H1 (cell line): ENCODE measurements at regions not wholly inside any gene's neighbourhood (a gene's known extent, or its start where the extent isn't known, plus 50 kb on each side); places are given as distances from the start of the nearest gene placed in this dataset.

Source experiments
- CTCF ChIA-PET: fragments of 300-600 bp; sonication (Branson Sonifier 250); formaldehyde crosslinking; loops from one replicate; lab custom pipeline; 2021; ENCODE audit not compliant: partially characterized antibody; lab: Charles Lee
- POLR2A ChIA-PET: fragments of 300-600 bp; sonication (Branson Sonifier 250); formaldehyde crosslinking; loops from one replicate; lab custom pipeline; 2021; ENCODE audit warnings: inconsistent platforms; ENCODE audit not compliant: partially characterized antibody; lab: Charles Lee
- DNase-seq, 2 experiments: peaks; one replicate each; pipeline versions ENCODE4 v3.0.0 to v3.0.0-alpha.2; 2010 to 2022; ENCODE audit warnings: low spot score in 2 of 2, low read depth in 1 of 2, mixed read lengths in 1 of 2
- FAIRE-seq: peaks from 2 replicates; lab custom pipeline; 2011; peaks lifted over from hg19 to GRCh38; lab: Jason Lieb, UNC
- H2AFZ ChIP-seq: 2 replicates; pipeline ENCODE4 v1.8.1; 2012; ENCODE audit warnings: low read length, inconsistent platforms
- H2AK5ac ChIP-seq: 2 replicates; pipeline ENCODE4 v1.6.1; 2013; ENCODE audit warnings: low read depth, low read length
- H2BK120ac ChIP-seq: replicated peaks from 2 replicates; pipeline ENCODE3; 2013; ENCODE audit warnings: low read depth, low read length, inconsistent platforms
- H2BK12ac ChIP-seq: 2 replicates; pipeline ENCODE4 v1.6.1; 2013; ENCODE audit warnings: low read depth, low read length
- H2BK15ac ChIP-seq: 2 replicates; pipeline ENCODE4 v1.6.1; 2013; ENCODE audit warnings: low read length
- H2BK20ac ChIP-seq: 2 replicates; pipeline ENCODE4 v1.6.1; 2013; ENCODE audit warnings: low read length
- H2BK5ac ChIP-seq: 2 replicates; pipeline ENCODE4 v1.6.1; 2013; ENCODE audit warnings: low read depth, low read length
- H3K14ac ChIP-seq: 2 replicates; pipeline ENCODE4 v1.6.1; 2013; ENCODE audit warnings: inconsistent platforms; ENCODE audit not compliant: insufficient read length
- H3K18ac ChIP-seq: 2 replicates; pipeline ENCODE4 v1.6.1; 2013; ENCODE audit warnings: low read length; ENCODE audit errors: extremely low read depth
- H3K23ac ChIP-seq: 2 replicates; pipeline ENCODE4 v1.6.1; 2013; ENCODE audit warnings: inconsistent platforms; ENCODE audit not compliant: insufficient read length
- H3K23me2 ChIP-seq: 2 replicates; pipeline ENCODE4 v1.6.1; 2013; ENCODE audit warnings: low read depth, low read length
- H3K27ac ChIP-seq: 2 replicates; pipeline ENCODE4 v1.6.1; 2011; ENCODE audit warnings: low read depth, low read length, inconsistent platforms
- H3K27me3 ChIP-seq, 4 experiments: replicated peaks in 1 of 4; 1 replicate in 1 of 4; 2 replicates in 3 of 4; pipeline versions ENCODE4 v1.6.1 to v1.8.1; 2011 to 2013; ENCODE audit warnings: low read length in 3 of 4, mild to moderate bottlenecking in 3 of 4, inconsistent platforms in 2 of 4, mixed read lengths in 2 of 4, moderate library complexity in 1 of 4; ENCODE audit not compliant: control insufficient read depth in 3 of 4, insufficient read depth in 3 of 4; ENCODE audit errors: extremely low read depth in 1 of 4
- H3K36me3 ChIP-seq, 4 experiments: 2 replicates each; pipeline versions ENCODE4 v1.6.1 to v1.8.1; 2011 to 2013; ENCODE audit warnings: mild to moderate bottlenecking in 4 of 4, low read length in 3 of 4, moderate library complexity in 2 of 4, control low read depth in 1 of 4, inconsistent platforms in 1 of 4; ENCODE audit not compliant: insufficient read depth in 4 of 4, control insufficient read depth in 2 of 4
- H3K4ac ChIP-seq: replicated peaks from 2 replicates; pipeline ENCODE3; 2013; ENCODE audit warnings: low read length, low read depth, mixed read lengths, inconsistent platforms; ENCODE audit not compliant: insufficient read length
- H3K4me1 ChIP-seq, 4 experiments: replicated peaks in 1 of 4; 1 replicate in 1 of 4; 2 replicates in 3 of 4; pipeline versions ENCODE4 v1.6.1 to v1.8.1; 2011 to 2013; ENCODE audit warnings: low read length in 3 of 4, inconsistent platforms in 2 of 4, mixed read lengths in 1 of 4; ENCODE audit not compliant: insufficient read depth in 4 of 4, control insufficient read depth in 3 of 4
- H3K4me2 ChIP-seq, 2 experiments: 2 replicates each; pipeline versions ENCODE4 v1.6.1 to v1.8.1; 2011 to 2013; ENCODE audit warnings: low read depth in 2 of 2, low read length in 2 of 2, control low read depth in 1 of 2, inconsistent platforms in 1 of 2, mild to moderate bottlenecking in 1 of 2; ENCODE audit not compliant: insufficient read depth in 1 of 2
- H3K4me3 ChIP-seq, 4 experiments: fragments of 200-600, 300-600 bp in 1 of 4; sonication (generic), shearing (Covaris generic), sonication (Bioruptor Twin) in 1 of 4; 2 replicates each; pipeline versions ENCODE4 v1.5.1 to v1.8.1; 2011 to 2016; ENCODE audit warnings: low read length in 4 of 4, low read depth in 3 of 4, control low read depth in 2 of 4, inconsistent platforms in 2 of 4, mild to moderate bottlenecking in 2 of 4, mixed read lengths in 1 of 4, moderate library complexity in 1 of 4; ENCODE audit not compliant: insufficient read depth in 2 of 4; ENCODE audit errors: extremely low read depth in 1 of 4
- H3K56ac ChIP-seq: replicated peaks from 2 replicates; pipeline ENCODE3; 2013; ENCODE audit warnings: low read depth, mild to moderate bottlenecking, mixed read lengths, low read length, inconsistent platforms; ENCODE audit not compliant: insufficient read length
- H3K79me1 ChIP-seq: 2 replicates; pipeline ENCODE4 v1.6.1; 2013; ENCODE audit warnings: low read depth, low read length, control low read depth
- H3K79me2 ChIP-seq, 2 experiments: 2 replicates each; pipeline versions ENCODE4 v1.6.1 to v1.8.1; 2012 to 2013; ENCODE audit warnings: low read length in 2 of 2, mild to moderate bottlenecking in 2 of 2, inconsistent platforms in 1 of 2; ENCODE audit not compliant: insufficient read depth in 2 of 2, control insufficient read depth in 1 of 2
- H3K9ac ChIP-seq, 4 experiments: replicated peaks in 1 of 4; 1 replicate in 1 of 4; 2 replicates in 3 of 4; pipeline versions ENCODE4 v1.6.1 to v1.8.1; 2011 to 2013; ENCODE audit warnings: low read depth in 3 of 4, low read length in 3 of 4, control low read depth in 2 of 4, mild to moderate bottlenecking in 2 of 4, moderate library complexity in 2 of 4, inconsistent platforms in 1 of 4; ENCODE audit errors: extremely low read depth in 1 of 4
- H3K9me3 ChIP-seq, 2 experiments: 2 replicates each; pipeline versions ENCODE4 v1.6.1 to v1.8.1; 2012 to 2013; ENCODE audit warnings: mild to moderate bottlenecking in 2 of 2, moderate library complexity in 2 of 2, control low read depth in 1 of 2, inconsistent platforms in 1 of 2, low read depth in 1 of 2, low read length in 1 of 2, mixed read lengths in 1 of 2; ENCODE audit not compliant: insufficient read depth in 2 of 2
- H4K20me1 ChIP-seq, 2 experiments: replicated peaks in 1 of 2; 2 replicates each; pipeline versions ENCODE3 to v1.8.1; 2011 to 2013; ENCODE audit warnings: inconsistent platforms in 2 of 2, low read length in 2 of 2, mild to moderate bottlenecking in 1 of 2; ENCODE audit not compliant: insufficient read depth in 2 of 2, control insufficient read depth in 1 of 2
- H4K5ac ChIP-seq: 2 replicates; pipeline ENCODE4 v1.6.1; 2013; ENCODE audit warnings: low read length, low read depth, mixed read lengths, inconsistent platforms; ENCODE audit not compliant: insufficient read length
- H4K8ac ChIP-seq: 2 replicates; pipeline ENCODE4 v1.8.0; 2013; ENCODE audit warnings: mild to moderate bottlenecking, moderate library complexity, low read length, inconsistent platforms; ENCODE audit not compliant: insufficient read depth; ENCODE audit errors: extremely low read depth
- H4K91ac ChIP-seq: replicated peaks from 2 replicates; pipeline ENCODE3; 2013; ENCODE audit warnings: low read length, mixed read lengths, inconsistent platforms; ENCODE audit not compliant: insufficient read length
- ASH2L ChIP-seq: fragments of 200-600, 300-600 bp; sonication (generic); IDR thresholded peaks from one replicate; pipeline ENCODE4 v1.7.1; 2017; ENCODE audit warnings: low read length
- CHD1 ChIP-seq: IDR thresholded peaks from 2 replicates; pipeline ENCODE4 v1.6.1; 2012; ENCODE audit warnings: low read depth, low read length, improper control_type of control experiment
- EZH2 ChIP-seq: fragments of 200-600 bp; sonication (generic); IDR thresholded peaks from 2 replicates; pipeline ENCODE4 v1.7.1; 2012; ENCODE audit warnings: low read depth, mild to moderate bottlenecking, moderate library complexity, low read length, inconsistent platforms; ENCODE audit not compliant: severe bottlenecking
- GABPA ChIP-seq: IDR thresholded peaks from 2 replicates; pipeline ENCODE4 v1.6.1; 2011; ENCODE audit warnings: mild to moderate bottlenecking, low read length, moderate library complexity, borderline replicate concordance; ENCODE audit not compliant: insufficient read depth
- GTF2F1 ChIP-seq: IDR thresholded peaks from 2 replicates; pipeline ENCODE4 v1.6.1; 2012; ENCODE audit warnings: low read depth, low read length, improper control_type of control experiment, borderline replicate concordance
- KDM1A ChIP-seq: fragments of 200-600, 300-600 bp; sonication (generic); IDR thresholded peaks from 2 replicates; pipeline ENCODE4 v1.7.1; 2016; ENCODE audit warnings: mild to moderate bottlenecking, low read length, borderline replicate concordance
- NRF1 ChIP-seq: IDR thresholded peaks from 2 replicates; pipeline ENCODE4 v1.6.1; 2011; ENCODE audit warnings: mild to moderate bottlenecking, low read depth, low read length, improper control_type of control experiment
- POLR2AphosphoS5 ChIP-seq: IDR thresholded peaks from 2 replicates; pipeline ENCODE4 v1.6.1; 2011; ENCODE audit warnings: low read depth, low read length
- SRF ChIP-seq: IDR thresholded peaks from 2 replicates; pipeline ENCODE4 v1.6.1; 2011; ENCODE audit warnings: mild to moderate bottlenecking, low read depth, low read length, moderate library complexity
- TBP ChIP-seq: IDR thresholded peaks from 2 replicates; pipeline ENCODE4 v1.6.1; 2011; ENCODE audit warnings: low read depth, low read length, improper control_type of control experiment
- TEAD4 ChIP-seq: IDR thresholded peaks from 2 replicates; pipeline ENCODE4 v1.6.1; 2012; ENCODE audit warnings: low read depth, low read length, inconsistent platforms, mixed read lengths
- YY1 ChIP-seq: IDR thresholded peaks from 2 replicates; pipeline ENCODE4 v1.6.1; 2011; ENCODE audit warnings: low read depth, mild to moderate bottlenecking, low read length
- WGBS, 2 experiments: shearing (Covaris generic) in 1 of 2; methylation state at CpG; one replicate each; pipeline versions ENCODE4 v1.1.6 to v1.1.7; 2013 to 2015; ENCODE audit warnings: low lambda C conversion rate in 2 of 2, mixed read lengths in 2 of 2, inconsistent platforms in 1 of 2, low coverage in 1 of 2, missing lambda C conversion rate in 1 of 2; ENCODE audit not compliant: insufficient replicate concordance in 2 of 2, insufficient coverage in 1 of 2, insufficient read length in 1 of 2; ENCODE audit errors: extremely low coverage in 1 of 2, missing lambda C conversion rate in 1 of 2; 5-methylcytosine and 5-hydroxymethylcytosine counted together
- TF ChIP-seq, protein P1 (sequence below): IDR thresholded peaks from 2 replicates; pipeline ENCODE4 v1.6.1; 2012; ENCODE audit warnings: inconsistent platforms

- H3K79me2 ChIP-seq: no peaks in the 10 kb centered on the region
- H3K4me2 ChIP-seq: peak overlapping the region; percentile 50 to 61
- H3K23me2 ChIP-seq: peaks cover 2% of the 10 kb centered on the region; the same call in 1 of the 2 replicates
- no peaks in the 10 kb centered on the region for H3K9me3 ChIP-seq
- H2BK5ac ChIP-seq: peak overlapping the region; percentile 92; the same call in 1 of the 2 replicates
- DNase-seq (peak in 1 of 2 experiments; percentile 84), FAIRE-seq (peak; percentile 78)
- ChIA-PET CTCF (no interaction called here), POLR2A (interaction anchor here (1.4 kb wide), 1 partner anchor 10 kb away, joined by 4 read pairs; no protein-coding TSS in a partner anchor)
- H3K27me3 ChIP-seq: peaks cover 0 to 2% (median under 1%) of the 10 kb centered on the region in 4 experiments; a peak in 2 of 7 replicates
- H2BK12ac ChIP-seq: peak overlapping the region; percentile 32
- H3K79me1 ChIP-seq: no peaks in the 10 kb centered on the region
- no peak overlapping the region for H3K27ac ChIP-seq
- H3K36me3 ChIP-seq: no peaks in the 10 kb centered on the region
- peak overlapping the region in 1 of 4 experiments; percentile 18; a peak in 1 of 8 replicates for H3K4me3 ChIP-seq
- peak overlapping the region; percentile 65 for H2BK120ac ChIP-seq
- no peak overlapping the region for H4K5ac ChIP-seq
- peak overlapping the region; percentile 98 for H2AK5ac ChIP-seq
- H4K91ac ChIP-seq: peak overlapping the region; percentile 85
- peaks cover 1 to 12% (median 7%) of the 10 kb centered on the region in 4 experiments; a peak in 3 of 7 replicates for H3K4me1 ChIP-seq
- H3K23ac ChIP-seq: no peak overlapping the region
- H4K8ac ChIP-seq: no peak overlapping the region
- peak overlapping the region; percentile 4; the same call in 1 of the 2 replicates for H2BK20ac ChIP-seq
- no peak overlapping the region for H2AFZ ChIP-seq
- H3K14ac ChIP-seq: no peak overlapping the region
- peak overlapping the region; percentile 11 for H3K18ac ChIP-seq
- no peaks in the 10 kb centered on the region for H4K20me1 ChIP-seq
- peak overlapping the region; percentile 22 for H3K4ac ChIP-seq
- H2BK15ac ChIP-seq: no peak overlapping the region
- no peak overlapping the region for H3K9ac ChIP-seq
- no peak overlapping the region for H3K56ac ChIP-seq
- WGBS, 2 experiments: 36% methylated on average over 5 of the region's 5 CpGs; no CpG with 5 or more reads in 1 of the 2 experiments
- TF ChIP-seq EZH2 (no peak), GTF2F1 (no peak), TEAD4 (peak; percentile 71; the same call in 1 of the 2 replicates), CHD1 (no peak), GABPA (no peak), POLR2AphosphoS5 (no peak), KDM1A (no peak), YY1 (0 out of 2 replicates have a peak, but pooled peaks have one; percentile 72), NRF1 (no peak), SRF (no peak), TBP (no peak), ASH2L (no peak)
- TF ChIP-seq, protein P1, sequence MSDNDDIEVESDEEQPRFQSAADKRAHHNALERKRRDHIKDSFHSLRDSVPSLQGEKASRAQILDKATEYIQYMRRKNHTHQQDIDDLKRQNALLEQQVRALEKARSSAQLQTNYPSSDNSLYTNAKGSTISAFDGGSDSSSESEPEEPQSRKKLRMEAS: no peak
Measured at GRCh38 chr5:38104497-38105230, 153.7 kb upstream of the EGFLAM start.
